Peyer's patch (tissue), 4 donors: ENCODE measurements at regions not wholly inside any gene's neighbourhood (a gene's known extent, or its start where the extent isn't known, plus 50 kb on each side); places are given as distances from the start of the nearest gene placed in this dataset.

Source experiments
- POLR2A ChIP-seq, 2 donors: fragments of 450-650 bp; IDR thresholded peaks; one replicate each; pipeline ENCODE4 v1.5.1; 2017; ENCODE audit warnings: antibody characterized with exemption in 2 of 2, mild to moderate bottlenecking in 2 of 2, moderate library complexity in 2 of 2
- TF ChIP-seq, protein P1 (sequence below), 6 experiments: fragments of 450-650 bp in 4 of 6; fragments of 200-600 bp in 2 of 6; sonication (generic) in 1 of 6; IDR thresholded peaks; one replicate each; pipeline ENCODE4 v1.5.1; 2017 to 2019; ENCODE audit warnings: antibody characterized with exemption in 6 of 6, mild to moderate bottlenecking in 3 of 6, moderate library complexity in 1 of 6

DNA sequence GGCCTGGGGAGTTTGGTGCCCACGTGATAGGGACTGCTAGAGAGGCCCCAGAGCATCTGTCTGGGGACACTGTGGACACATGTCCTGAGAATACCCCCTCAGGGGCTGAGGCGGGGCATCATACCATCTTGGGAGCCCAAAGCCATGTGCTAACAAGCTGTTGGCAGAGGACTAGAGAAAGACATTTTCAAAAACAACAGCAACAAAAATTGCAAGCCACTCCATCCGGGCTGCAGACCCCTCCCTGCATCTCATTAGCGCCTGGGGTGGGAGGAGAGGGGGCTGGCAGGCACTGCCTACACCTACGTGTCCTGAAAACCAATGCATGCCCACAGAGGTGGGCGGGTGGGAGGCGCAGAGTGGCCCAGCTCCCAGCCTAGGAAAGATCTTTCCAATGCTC is 507.4 kb upstream of the PODXL start:
- TF ChIP-seq, protein P1, sequence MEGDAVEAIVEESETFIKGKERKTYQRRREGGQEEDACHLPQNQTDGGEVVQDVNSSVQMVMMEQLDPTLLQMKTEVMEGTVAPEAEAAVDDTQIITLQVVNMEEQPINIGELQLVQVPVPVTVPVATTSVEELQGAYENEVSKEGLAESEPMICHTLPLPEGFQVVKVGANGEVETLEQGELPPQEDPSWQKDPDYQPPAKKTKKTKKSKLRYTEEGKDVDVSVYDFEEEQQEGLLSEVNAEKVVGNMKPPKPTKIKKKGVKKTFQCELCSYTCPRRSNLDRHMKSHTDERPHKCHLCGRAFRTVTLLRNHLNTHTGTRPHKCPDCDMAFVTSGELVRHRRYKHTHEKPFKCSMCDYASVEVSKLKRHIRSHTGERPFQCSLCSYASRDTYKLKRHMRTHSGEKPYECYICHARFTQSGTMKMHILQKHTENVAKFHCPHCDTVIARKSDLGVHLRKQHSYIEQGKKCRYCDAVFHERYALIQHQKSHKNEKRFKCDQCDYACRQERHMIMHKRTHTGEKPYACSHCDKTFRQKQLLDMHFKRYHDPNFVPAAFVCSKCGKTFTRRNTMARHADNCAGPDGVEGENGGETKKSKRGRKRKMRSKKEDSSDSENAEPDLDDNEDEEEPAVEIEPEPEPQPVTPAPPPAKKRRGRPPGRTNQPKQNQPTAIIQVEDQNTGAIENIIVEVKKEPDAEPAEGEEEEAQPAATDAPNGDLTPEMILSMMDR (IDR thresholded peaks at IDR 0.05) = no peak
- no peak for TF ChIP-seq POLR2A (IDR thresholded peaks at IDR 0.05)
